Testis (tissue), 2 donors: ENCODE measurements at regions not wholly inside any gene's neighbourhood (a gene's known extent, or its start where the extent isn't known, plus 50 kb on each side); places are given as distances from the start of the nearest gene placed in this dataset.

ENCODE experiments used
- DNase-seq: peaks from one replicate; pipeline ENCODE4 v3.0.0-alpha.2; 2019
- H3K27ac ChIP-seq, 2 donors: fragments of 200-600 bp; sonication (generic); one replicate each; pipeline ENCODE4 v1.5.1; 2019
- H3K27me3 ChIP-seq: fragments of 200-600 bp; sonication (generic); one replicate; pipeline ENCODE4 v1.5.1; 2019
- H3K36me3 ChIP-seq: fragments of 200-600 bp; sonication (generic); one replicate; pipeline ENCODE4 v1.5.1; 2017; ENCODE audit warnings: low read depth; ENCODE audit errors: missing control alignments
- H3K4me1 ChIP-seq: fragments of 200-600 bp; sonication (generic); one replicate; pipeline ENCODE4 v1.5.1; 2019
- H3K4me3 ChIP-seq, 2 donors: fragments of 200-600 bp; sonication (generic); one replicate each; pipeline ENCODE4 v1.5.1; 2017 to 2019
- H3K9me3 ChIP-seq: fragments of 200-600 bp; sonication (generic); one replicate; pipeline ENCODE4 v1.5.1; 2017
- POLR2A ChIP-seq: fragments of 450-650 bp; IDR thresholded peaks from one replicate; pipeline ENCODE4 v1.6.1; 2017; ENCODE audit warnings: antibody characterized with exemption, mild to moderate bottlenecking, moderate library complexity
- WGBS, 2 donors: methylation state at CpG; one replicate each; pipeline ENCODE4 v1.1.5; 2018; 5-methylcytosine and 5-hydroxymethylcytosine counted together
- intact Hi-C: fragments of 100-400 bp; cut with DNase I; formaldehyde crosslinking; loops from one replicate; pipeline ENCODE4 v1.15.1; 2023; ENCODE audit warnings: low total_unique reads
- TF ChIP-seq, protein P1 (sequence below), 3 experiments: fragments of 450-650 bp in 2 of 3; fragments of 200-600 bp in 1 of 3; sonication (generic) in 1 of 3; IDR thresholded peaks; one replicate each; pipeline ENCODE4 v1.5.1; 2016 to 2019; ENCODE audit warnings: antibody characterized with exemption in 3 of 3, mild to moderate bottlenecking in 2 of 3, moderate library complexity in 1 of 3

DNA sequence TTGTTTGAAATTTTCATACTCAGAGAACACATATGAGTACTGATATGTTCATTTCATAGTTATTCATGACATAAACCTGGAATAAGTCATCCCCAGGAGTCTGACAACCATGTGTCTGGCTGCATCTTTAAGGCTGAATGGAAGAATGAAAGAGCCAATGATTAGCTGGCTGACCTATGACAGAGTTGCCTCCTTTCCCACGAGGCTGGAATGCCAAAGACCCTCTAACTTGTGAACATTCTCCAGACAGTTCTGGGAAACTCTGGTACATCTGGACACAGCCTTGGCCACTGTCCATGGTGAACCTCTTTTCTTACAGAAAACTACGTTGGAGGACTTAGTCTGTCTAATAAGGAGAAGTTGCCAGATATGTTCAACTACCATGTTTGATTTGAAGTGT, 380.8 kb upstream of the MKI67 start:
- Histone ChIP-seq H3K4me3 (no peak overlapping the region), H3K4me1 (no peaks in the 10 kb centered on the region), H3K27me3 (no peaks in the 10 kb centered on the region), H3K27ac (no peak overlapping the region), H3K9me3 (no peaks in the 10 kb centered on the region), H3K36me3 (no peaks in the 10 kb centered on the region)
- DNase-seq, result no peak
- no peak for TF ChIP-seq POLR2A
- TF ChIP-seq, protein P1, sequence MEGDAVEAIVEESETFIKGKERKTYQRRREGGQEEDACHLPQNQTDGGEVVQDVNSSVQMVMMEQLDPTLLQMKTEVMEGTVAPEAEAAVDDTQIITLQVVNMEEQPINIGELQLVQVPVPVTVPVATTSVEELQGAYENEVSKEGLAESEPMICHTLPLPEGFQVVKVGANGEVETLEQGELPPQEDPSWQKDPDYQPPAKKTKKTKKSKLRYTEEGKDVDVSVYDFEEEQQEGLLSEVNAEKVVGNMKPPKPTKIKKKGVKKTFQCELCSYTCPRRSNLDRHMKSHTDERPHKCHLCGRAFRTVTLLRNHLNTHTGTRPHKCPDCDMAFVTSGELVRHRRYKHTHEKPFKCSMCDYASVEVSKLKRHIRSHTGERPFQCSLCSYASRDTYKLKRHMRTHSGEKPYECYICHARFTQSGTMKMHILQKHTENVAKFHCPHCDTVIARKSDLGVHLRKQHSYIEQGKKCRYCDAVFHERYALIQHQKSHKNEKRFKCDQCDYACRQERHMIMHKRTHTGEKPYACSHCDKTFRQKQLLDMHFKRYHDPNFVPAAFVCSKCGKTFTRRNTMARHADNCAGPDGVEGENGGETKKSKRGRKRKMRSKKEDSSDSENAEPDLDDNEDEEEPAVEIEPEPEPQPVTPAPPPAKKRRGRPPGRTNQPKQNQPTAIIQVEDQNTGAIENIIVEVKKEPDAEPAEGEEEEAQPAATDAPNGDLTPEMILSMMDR (IDR thresholded peaks at IDR 0.05), result no peak
- WGBS, 2 donors, result 50 to 70% methylated on average over 2 of the region's 2 CpGs
- intact Hi-C loops, result no loop called here

DNA sequence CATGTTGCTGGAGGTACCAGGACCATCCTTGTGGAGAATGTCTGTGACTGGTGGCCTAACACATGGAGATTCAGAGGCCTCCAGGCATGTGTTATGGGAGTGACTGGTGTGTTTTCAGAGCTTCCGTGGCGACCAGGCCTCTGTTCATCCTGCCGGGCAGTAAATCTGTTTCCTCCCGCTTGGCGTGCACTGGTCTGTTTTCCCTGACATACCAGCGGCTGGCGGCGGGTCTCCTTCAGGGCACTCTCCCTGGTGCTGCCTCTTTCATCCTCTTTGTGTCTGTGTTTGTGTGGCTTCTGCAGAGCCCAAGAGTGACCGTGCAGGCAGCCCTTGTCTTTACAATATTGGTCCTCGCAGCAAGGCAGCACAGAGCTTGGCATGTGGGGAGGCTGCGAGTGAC, 385.1 kb upstream of the MKI67 start:
- intact Hi-C loops, result no loop called here
- no peak for DNase-seq
- H3K27ac ChIP-seq, result no peak overlapping the region
- no peaks in the 10 kb centered on the region for H3K9me3 ChIP-seq
- WGBS, 2 donors, result 60 to 66% methylated on average over 11 of the region's 11 CpGs
- no peaks in the 10 kb centered on the region for H3K4me1 ChIP-seq
- no peak overlapping the region for H3K4me3 ChIP-seq
- no peaks in the 10 kb centered on the region for H3K36me3 ChIP-seq
- H3K27me3 ChIP-seq, result no peaks in the 10 kb centered on the region
- TF ChIP-seq, protein P1 (IDR thresholded peaks at IDR 0.05), result no peak
- no peak for TF ChIP-seq POLR2A

DNA sequence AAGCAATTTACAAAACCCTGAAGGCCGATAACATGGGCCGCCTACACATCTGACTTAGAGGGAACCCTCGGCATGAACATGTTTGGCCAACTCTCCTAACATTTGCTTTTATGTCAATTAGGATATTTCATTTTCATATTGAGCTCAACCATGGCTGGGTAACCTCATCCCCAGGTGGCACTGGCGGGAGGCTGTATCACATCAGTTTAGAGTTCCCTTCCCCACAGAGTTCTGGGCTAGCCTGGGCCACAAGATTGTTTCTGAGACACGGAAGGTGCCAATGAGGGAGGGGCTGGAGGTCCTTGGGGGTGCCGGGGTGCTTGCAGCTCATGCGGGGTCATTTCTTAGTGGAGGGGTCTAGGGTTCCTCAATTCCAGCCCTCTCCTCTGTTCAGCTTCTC, 386.5 kb upstream of the MKI67 start:
- H3K4me3 ChIP-seq, result no peak overlapping the region
- no peaks in the 10 kb centered on the region for H3K27me3 ChIP-seq
- no peak overlapping the region for H3K27ac ChIP-seq
- no peaks in the 10 kb centered on the region for H3K4me1 ChIP-seq
- DNase-seq, result no peak
- 94 to 96% methylated on average over 7 of the region's 7 CpGs for WGBS, 2 donors
- H3K36me3 ChIP-seq, result no peaks in the 10 kb centered on the region
- intact Hi-C loops, result no loop called here
- no peak for TF ChIP-seq POLR2A
- TF ChIP-seq, protein P1 (IDR thresholded peaks at IDR 0.05), result no peak
- no peaks in the 10 kb centered on the region for H3K9me3 ChIP-seq

DNA sequence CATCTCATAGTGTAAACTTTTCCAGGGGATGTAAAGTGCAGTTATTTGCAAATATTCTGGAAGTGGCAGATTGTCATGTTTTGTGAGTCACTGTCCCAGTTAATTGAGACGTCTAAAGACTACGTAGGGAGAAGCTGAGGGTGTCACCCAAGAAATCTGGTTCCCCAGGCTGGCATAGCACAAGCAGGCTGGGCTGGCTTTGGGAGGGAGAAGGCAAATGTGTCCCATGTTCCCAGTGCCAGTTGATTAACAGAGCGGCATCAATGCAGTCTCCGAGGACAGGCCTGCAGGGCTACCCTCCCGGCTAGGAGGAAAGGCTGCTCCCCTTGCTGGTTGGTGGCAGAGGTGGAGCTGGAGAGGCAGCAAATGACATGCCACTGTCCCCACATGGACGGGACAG, 388.3 kb upstream of the MKI67 start:
- DNase-seq, result no peak
- H3K9me3 ChIP-seq, result no peaks in the 10 kb centered on the region
- H3K27me3 ChIP-seq, result no peaks in the 10 kb centered on the region
- no peak overlapping the region for H3K27ac ChIP-seq
- H3K4me1 ChIP-seq, result no peaks in the 10 kb centered on the region
- H3K36me3 ChIP-seq, result no peaks in the 10 kb centered on the region
- H3K4me3 ChIP-seq, result no peak overlapping the region
- 81 to 89% methylated on average over 6 of the region's 6 CpGs for WGBS, 2 donors
- intact Hi-C loops, result no loop called here
- TF ChIP-seq POLR2A, result no peak
- TF ChIP-seq, protein P1 (IDR thresholded peaks at IDR 0.05), result no peak

DNA sequence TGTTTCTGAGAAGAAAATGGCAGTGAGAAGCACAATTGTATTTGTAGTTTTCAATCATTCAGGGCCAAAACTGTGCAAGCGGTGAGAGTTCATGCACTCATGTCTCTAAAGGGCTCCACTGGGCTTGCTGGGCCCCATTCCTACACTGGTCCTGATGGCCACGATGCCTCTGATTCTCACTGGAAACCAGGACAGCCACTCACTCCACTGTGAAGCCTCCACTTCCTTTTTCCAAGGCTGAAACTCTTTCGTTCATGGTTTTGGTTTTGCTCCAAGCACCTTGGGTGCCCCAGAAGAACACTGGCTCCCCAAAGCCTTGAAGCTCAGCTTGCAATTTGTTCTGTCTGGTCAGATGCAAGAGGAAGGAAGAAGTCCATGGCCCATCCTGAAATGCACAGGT, 390.0 kb upstream of the MKI67 start:
- 63 to 77% methylated on average over 2 to 3 of the region's 3 CpGs for whole genome bisulfite sequencing, 2 donors
- Histone ChIP-seq H3K27me3 (no peaks in the 10 kb centered on the region), H3K4me3 (no peak overlapping the region), H3K9me3 (no peaks in the 10 kb centered on the region), H3K4me1 (no peaks in the 10 kb centered on the region), H3K27ac (no peak overlapping the region), H3K36me3 (no peaks in the 10 kb centered on the region)
- no peak for DNase-seq
- intact Hi-C loops, result no loop called here
- TF ChIP-seq, protein P1 (IDR thresholded peaks at IDR 0.05), result no peak
- no peak for TF ChIP-seq POLR2A
